ENCODE measurements at regions not wholly inside any gene's neighbourhood (a gene's known extent, or its start where the extent isn't known, plus 50 kb on each side); places are given as distances from the start of the nearest gene placed in this dataset.

GRCh38 chr17:12388226-12388625 is 277.5 kb upstream of the MYOCD start:
- DNase-seq, result peak; percentile 4

GRCh38 chr17:12389421-12389820 is 276.3 kb upstream of the MYOCD start:
- no peak for DNase-seq

DNA sequence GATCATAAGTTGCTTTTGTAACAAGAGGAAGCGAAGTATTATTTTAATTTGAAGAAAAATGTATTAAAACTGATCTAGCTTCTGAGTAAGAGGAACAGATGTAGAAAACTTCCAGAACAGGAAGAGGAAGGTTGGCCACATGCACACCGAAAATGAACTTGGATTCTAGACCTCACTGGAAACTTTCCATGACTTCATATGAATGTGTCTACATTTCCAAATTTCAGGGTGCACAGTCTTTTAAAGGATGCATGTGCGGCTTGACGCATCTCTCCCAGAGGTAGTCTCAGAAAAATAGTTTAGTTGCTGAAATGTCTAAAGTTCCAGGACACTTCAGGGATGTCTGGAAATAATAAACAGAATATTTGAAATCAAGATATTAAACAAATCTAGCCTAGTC is 275.1 kb upstream of the MYOCD start:
- no peak for DNase-seq

GRCh38 chr17:12391468-12391867 is 274.2 kb upstream of the MYOCD start:
- no peak for DNase-seq

- DNase-seq, result no peak
These were observed 269.8 kb upstream of the MYOCD start for GRCh38 chr17:12395733-12396354.

GRCh38 chr17:12398441-12399051 is 267.1 kb upstream of the MYOCD start:
- DNase-seq, result peak; percentile 14

- DNase-seq, result no peak
These were observed 262.6 kb upstream of the MYOCD start for GRCh38 chr17:12402963-12403622.

- DNase-seq, result no peak
These were observed 261.8 kb upstream of the MYOCD start for GRCh38 chr17:12403881-12404398.

DNA sequence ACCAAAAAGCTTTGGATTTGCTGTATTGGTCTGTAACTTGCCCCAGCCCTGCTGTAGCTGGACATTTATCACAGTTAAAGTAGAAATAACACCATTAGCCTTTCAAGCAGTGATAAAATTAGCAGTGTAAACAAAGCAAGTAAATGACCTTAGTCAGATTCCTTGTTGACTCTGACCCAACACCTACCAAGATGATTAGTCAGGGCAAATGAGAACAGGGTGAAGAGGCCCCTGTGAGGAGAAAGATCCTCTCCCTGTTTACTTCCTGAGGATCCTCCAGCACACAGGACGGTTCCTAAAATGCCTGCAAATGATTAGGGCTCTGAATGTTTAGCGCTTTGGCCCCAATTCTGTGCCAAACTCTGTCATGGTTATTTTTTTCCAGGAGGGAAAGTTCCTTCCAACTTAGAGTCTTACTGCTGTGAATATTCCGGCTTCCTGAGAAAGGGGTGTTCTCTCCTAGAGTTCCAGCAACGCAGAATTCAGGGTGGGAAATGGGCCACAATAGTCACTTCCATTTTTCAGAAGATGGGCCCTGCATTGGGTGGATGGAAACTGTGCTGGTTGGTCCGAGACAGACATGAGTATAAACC is 259.0 kb upstream of the MYOCD start:
- no peak for DNase-seq

DNA sequence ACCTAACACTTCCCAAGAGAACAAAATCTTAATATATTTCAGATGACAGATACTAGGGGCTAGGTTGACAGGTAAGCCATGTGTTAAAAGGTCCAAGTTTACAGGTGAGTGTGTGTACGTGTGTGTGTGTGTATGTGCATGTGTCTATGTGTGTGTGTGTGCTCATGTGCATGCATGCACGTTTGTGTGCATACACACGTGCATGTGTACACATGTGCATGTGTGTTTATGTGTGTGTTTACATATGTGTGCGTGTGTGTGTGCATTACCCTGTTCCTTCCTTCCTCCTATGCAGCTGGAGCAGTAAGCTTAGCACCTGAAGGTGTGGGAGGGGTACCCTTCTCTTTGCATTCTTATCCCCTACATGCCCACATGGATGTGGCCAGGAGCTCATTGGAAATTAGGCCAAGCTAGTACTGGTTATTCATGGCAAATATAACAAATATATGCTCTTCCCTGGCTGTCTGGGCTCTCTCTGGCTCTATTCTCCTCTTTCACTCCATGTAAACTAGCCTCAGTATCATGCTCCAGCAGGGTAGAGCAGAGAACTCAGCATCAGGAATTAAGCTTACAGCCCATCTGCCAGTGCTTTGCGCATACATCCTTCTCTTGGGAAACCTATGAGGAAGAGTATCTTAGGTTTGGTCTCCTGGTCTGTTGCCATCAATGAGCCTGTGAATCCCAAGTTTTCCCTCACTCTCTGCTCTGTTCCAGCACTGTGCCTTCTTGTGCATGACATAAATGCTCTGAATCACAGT is 258.0 kb upstream of the MYOCD start:
- DNase-seq, result no peak

GRCh38 chr17:12409082-12409481 is 256.6 kb upstream of the MYOCD start:
- DNase-seq, result no peak

DNA sequence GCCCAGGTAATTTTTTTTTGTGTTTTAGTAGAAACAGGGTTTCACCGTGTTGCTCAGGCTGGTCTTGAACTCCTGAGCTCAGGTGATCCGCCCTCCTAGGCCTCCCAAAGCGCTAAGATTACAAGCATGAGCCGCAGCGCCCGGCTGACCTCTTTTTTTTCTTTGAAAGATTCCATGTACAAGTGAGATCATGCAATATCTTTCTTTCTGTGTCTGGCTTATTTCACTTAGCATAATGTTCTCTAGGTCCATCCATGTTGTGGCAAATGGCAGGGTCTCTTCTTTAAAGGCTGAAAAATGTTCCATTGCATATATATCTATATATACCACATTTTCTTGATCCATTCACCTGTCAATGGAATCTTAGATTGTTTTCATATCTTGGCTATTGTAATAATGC is 255.0 kb upstream of the MYOCD start:
- DNase-seq, result no peak

DNA sequence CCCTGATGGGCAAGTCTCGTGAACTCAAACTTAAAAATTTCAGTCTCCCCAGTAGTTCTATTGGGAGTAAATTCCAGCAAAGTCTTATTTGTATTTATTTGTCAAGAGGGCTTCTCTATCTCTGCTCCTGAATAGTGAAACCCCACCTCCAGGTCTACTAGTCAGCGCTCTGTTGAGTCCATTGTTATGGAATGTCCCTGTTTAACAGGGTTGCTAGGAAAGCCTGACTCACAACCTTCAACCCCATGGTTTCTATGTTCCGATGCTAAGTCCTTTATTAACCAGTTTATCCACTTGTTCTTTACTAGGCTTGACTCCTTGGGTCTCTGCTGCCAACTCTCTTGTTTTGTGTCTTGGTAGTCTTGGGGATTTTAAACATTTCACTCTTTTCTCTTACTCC is 250.7 kb upstream of the MYOCD start:
- DNase-seq, result no peak

- no peak for DNase-seq
These were observed 244.6 kb upstream of the MYOCD start for GRCh38 chr17:12421077-12421476.

GRCh38 chr17:12421646-12422306 is 243.9 kb upstream of the MYOCD start:
- DNase-seq, result no peak

GRCh38 chr17:12422651-12423050 is 243.0 kb upstream of the MYOCD start:
- peak; percentile 39 for DNase-seq

GRCh38 chr17:12423337-12423736 is 242.4 kb upstream of the MYOCD start:
- DNase-seq, result no peak

DNA sequence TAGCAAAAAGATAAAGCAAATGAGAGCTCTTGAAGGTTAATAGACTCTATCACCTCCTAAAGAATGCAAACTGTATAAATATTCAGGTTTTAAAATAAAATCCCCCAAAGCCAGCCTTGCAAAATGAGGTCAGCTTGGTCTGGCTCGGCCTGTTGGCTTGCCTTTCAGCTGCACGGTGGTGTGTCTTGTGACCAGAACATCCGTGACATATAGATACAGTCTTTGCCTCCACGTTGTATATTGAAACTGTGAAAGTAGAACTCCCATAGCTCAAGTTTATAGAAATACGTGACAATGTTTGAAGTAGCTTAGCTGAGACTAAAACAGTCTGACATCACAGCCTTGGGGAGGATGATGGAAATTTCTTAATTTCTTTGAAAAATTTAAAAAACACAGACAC is 236.6 kb upstream of the MYOCD start:
- DNase-seq, result no peak

DNA sequence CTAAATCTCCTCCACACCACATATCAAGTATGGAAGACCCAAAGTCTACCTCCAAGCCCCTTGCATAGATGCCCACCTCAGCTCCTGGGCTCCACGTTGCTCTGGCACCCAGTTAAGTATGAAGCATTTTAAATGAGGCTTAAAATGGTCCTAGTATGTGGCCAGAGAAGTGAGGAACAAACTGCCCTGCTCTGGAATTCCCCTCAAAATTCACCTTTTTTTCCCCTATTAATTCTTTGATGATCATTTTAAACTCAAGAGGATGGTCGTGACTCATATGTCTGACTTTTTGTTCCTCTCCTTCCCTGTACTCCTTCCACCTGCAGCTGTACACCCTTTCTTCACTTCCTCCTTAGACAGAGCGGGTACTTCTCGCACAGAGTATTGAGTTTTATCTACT is 234.5 kb upstream of the MYOCD start:
- no peak for DNase-seq

DNA sequence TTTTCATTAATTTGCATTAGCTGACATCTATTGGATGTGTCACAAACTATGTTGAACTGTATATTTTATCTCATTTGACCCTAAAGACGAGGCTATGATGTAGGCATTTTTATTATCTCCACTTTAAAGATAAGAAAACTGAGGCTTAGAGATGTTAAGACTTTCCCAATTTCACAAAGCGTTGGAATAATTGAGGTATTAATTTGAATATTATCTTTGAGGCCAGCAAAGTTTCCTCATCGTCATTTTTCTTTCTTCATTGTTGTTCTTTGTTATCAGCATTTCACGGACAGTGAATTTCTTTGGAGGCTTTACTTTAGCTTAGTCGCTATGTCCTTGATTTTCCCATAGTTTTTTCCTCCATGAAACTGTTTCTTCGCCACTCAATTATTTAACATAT is 227.5 kb upstream of the MYOCD start:
- DNase-seq, result no peak

- DNase-seq, result no peak
These were observed 226.7 kb upstream of the MYOCD start for GRCh38 chr17:12438813-12439586.

DNA sequence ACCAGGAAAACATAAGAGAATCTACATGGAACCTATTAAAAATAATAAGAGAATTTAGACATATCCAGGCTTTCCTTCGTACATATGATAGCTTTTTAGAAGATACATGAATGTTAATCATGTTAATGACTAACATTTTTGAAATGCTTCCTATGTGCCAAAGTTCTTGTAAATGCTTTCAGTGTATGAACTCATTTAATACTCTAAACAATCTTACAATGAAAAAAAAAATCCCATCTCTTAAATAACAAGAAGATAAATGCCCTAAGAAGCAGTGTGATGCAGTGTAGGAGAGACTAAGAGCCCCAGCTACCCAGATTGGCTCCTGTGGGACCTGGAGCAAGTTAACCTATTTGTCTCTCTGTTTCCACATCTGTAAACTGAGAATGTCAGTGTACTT is 220.4 kb upstream of the MYOCD start:
- no peak for DNase-seq
